ENCODE measurements at regions not wholly inside any gene's neighbourhood (a gene's known extent, or its start where the extent isn't known, plus 50 kb on each side); places are given as distances from the start of the nearest gene placed in this dataset.

- TF ChIP-seq TCF12 (IDR thresholded peaks at IDR 0.05) (no peak), RXRA (IDR thresholded peaks at IDR 0.05; ENCODE audit: borderline replicate concordance, low read depth) (no peak)
Observed at GRCh38 chr12:97989366-97989940, 525.9 kb upstream of the TMPO start (continued).

DNA sequence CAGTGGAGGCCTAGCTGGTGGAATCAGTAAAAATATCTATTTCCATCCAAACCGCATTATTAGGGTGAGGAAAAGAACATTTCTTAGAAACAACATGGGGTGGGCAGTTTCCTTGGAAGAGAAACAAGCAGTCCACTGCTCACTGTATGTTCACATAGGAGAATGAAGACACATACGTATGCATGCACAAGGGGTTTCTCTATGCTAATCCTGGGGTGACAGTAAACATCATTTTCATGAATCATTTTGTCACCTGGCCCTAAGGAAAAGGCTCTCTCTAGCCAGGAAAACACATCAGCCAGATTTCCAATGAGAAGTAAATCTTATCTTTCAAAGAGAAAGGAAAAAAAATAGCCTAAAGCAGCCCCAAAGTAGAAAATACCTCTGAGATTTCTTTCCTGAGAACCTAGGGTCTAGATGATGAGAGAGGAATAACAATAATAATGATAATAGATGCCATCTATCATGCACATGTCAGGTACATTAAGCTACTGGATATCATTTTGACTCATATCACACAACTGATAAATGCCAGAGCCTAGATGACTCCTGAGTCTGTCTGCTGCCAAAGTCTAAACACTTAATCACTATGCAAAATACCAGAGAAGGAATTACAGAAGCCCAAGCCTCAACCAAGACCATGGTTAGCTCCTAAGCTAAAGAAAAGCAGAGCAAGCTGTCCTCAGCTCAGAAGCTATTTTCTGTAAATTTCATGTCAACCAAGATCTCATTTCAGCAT lies 520.5 kb upstream of the TMPO start:
- 19% methylated on average over 2 of the region's 2 CpGs for WGBS (ENCODE audit: low lambda C conversion rate)
- Histone ChIP-seq H4K20me1 (ENCODE audit: insufficient read depth) (no peaks in the 10 kb centered on the region), H2AFZ (ENCODE audit: low read depth) (no peak overlapping the region), H3K27me3 (ENCODE audit: insufficient read depth) (no peaks in the 10 kb centered on the region), H3K9ac (no peak overlapping the region), H3F3A (replicated peaks; ENCODE audit: insufficient read depth) (no peaks in the 10 kb centered on the region), H3K79me2 (ENCODE audit: insufficient read depth) (no peaks in the 10 kb centered on the region), H3K4me1 (ENCODE audit: control insufficient read depth in 1 of 2, insufficient read depth in 2 of 2, low read depth in 1 of 2, low read length in 1 of 2) (peaks cover 0 to 2% of the 10 kb centered on the region in 2 experiments; a peak in 1 of 4 replicates), H3K27ac (ENCODE audit: low read depth in 2 of 2, low read length in 1 of 2) (no peak overlapping the region), H3K4me2 (no peak overlapping the region), H3K4me3 (ENCODE audit: low read depth in 2 of 2, low read length in 1 of 2) (no peak overlapping the region), H3K9me3 (no peaks in the 10 kb centered on the region), H3K36me3 (replicated peaks in 1 of 2; ENCODE audit: control insufficient read depth in 1 of 2, insufficient read depth in 2 of 2, low read length in 1 of 2) (no peaks in the 10 kb centered on the region), H3K9me2 (no peaks in the 10 kb centered on the region)
- no peak for DNase-seq
- ChIA-PET POLR2A (no interaction called here), CTCF (no interaction called here)
- no peak for TF ChIP-seq RFX5 (IDR thresholded peaks at IDR 0.05; ENCODE audit: low read length)
- no peak for TF ChIP-seq TEAD4 (IDR thresholded peaks at IDR 0.05; ENCODE audit: borderline replicate concordance, insufficient read depth)
- TF ChIP-seq, protein P1, sequence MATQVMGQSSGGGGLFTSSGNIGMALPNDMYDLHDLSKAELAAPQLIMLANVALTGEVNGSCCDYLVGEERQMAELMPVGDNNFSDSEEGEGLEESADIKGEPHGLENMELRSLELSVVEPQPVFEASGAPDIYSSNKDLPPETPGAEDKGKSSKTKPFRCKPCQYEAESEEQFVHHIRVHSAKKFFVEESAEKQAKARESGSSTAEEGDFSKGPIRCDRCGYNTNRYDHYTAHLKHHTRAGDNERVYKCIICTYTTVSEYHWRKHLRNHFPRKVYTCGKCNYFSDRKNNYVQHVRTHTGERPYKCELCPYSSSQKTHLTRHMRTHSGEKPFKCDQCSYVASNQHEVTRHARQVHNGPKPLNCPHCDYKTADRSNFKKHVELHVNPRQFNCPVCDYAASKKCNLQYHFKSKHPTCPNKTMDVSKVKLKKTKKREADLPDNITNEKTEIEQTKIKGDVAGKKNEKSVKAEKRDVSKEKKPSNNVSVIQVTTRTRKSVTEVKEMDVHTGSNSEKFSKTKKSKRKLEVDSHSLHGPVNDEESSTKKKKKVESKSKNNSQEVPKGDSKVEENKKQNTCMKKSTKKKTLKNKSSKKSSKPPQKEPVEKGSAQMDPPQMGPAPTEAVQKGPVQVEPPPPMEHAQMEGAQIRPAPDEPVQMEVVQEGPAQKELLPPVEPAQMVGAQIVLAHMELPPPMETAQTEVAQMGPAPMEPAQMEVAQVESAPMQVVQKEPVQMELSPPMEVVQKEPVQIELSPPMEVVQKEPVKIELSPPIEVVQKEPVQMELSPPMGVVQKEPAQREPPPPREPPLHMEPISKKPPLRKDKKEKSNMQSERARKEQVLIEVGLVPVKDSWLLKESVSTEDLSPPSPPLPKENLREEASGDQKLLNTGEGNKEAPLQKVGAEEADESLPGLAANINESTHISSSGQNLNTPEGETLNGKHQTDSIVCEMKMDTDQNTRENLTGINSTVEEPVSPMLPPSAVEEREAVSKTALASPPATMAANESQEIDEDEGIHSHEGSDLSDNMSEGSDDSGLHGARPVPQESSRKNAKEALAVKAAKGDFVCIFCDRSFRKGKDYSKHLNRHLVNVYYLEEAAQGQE (IDR thresholded peaks at IDR 0.05; ENCODE audit: low read depth, low read length): no peak
- no peak for TF ChIP-seq ZBTB33 (IDR thresholded peaks at IDR 0.05; ENCODE audit: borderline replicate concordance, low read depth)

GRCh38 chr12:97995559-97995958 lies 519.8 kb upstream of the TMPO start:
- no peak overlapping the region for H3K4me2 ChIP-seq
- no peaks in the 10 kb centered on the region for H3K9me3 ChIP-seq
- CTCF ChIA-PET: no interaction called here
- no peaks in the 10 kb centered on the region for H3K36me3 ChIP-seq (replicated peaks in 1 of 2; ENCODE audit: control insufficient read depth in 1 of 2, insufficient read depth in 2 of 2, low read length in 1 of 2)
- no peak overlapping the region for H3K4me3 ChIP-seq (ENCODE audit: low read depth in 2 of 2, low read length in 1 of 2)
- no peaks in the 10 kb centered on the region for H4K20me1 ChIP-seq (ENCODE audit: insufficient read depth)
- peaks cover 0 to 2% of the 10 kb centered on the region in 2 experiments; a peak in 1 of 4 replicates for H3K4me1 ChIP-seq (ENCODE audit: control insufficient read depth in 1 of 2, insufficient read depth in 2 of 2, low read depth in 1 of 2, low read length in 1 of 2)
- no peaks in the 10 kb centered on the region for H3K79me2 ChIP-seq (ENCODE audit: insufficient read depth)
- H3K9me2 ChIP-seq: no peaks in the 10 kb centered on the region
- H3K27ac ChIP-seq (ENCODE audit: low read depth in 2 of 2, low read length in 1 of 2): no peak overlapping the region
- no peak for DNase-seq
- no peak overlapping the region for H2AFZ ChIP-seq (ENCODE audit: low read depth)
- H3F3A ChIP-seq (replicated peaks; ENCODE audit: insufficient read depth): no peaks in the 10 kb centered on the region
- no peak overlapping the region for H3K9ac ChIP-seq
- 12% methylated on average over 2 of the region's 2 CpGs for WGBS (ENCODE audit: low lambda C conversion rate)
- H3K27me3 ChIP-seq (ENCODE audit: insufficient read depth): no peaks in the 10 kb centered on the region
- POLR2A ChIA-PET: no interaction called here
- TF ChIP-seq SMC3 (IDR thresholded peaks at IDR 0.05; ENCODE audit: low read depth, low read length): no peak
- TF ChIP-seq, protein P2, sequence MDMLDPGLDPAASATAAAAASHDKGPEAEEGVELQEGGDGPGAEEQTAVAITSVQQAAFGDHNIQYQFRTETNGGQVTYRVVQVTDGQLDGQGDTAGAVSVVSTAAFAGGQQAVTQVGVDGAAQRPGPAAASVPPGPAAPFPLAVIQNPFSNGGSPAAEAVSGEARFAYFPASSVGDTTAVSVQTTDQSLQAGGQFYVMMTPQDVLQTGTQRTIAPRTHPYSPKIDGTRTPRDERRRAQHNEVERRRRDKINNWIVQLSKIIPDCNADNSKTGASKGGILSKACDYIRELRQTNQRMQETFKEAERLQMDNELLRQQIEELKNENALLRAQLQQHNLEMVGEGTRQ (IDR thresholded peaks at IDR 0.05; ENCODE audit: borderline replicate concordance, low read depth, low read length): no peak
- TF ChIP-seq CHD2 (IDR thresholded peaks at IDR 0.05; ENCODE audit: low read length, partially characterized antibody): no peak
- no peak for TF ChIP-seq JUND (IDR thresholded peaks at IDR 0.05)
- TF ChIP-seq RCOR1 (IDR thresholded peaks at IDR 0.05; ENCODE audit: low read length): no peak
- TF ChIP-seq, protein P3, sequence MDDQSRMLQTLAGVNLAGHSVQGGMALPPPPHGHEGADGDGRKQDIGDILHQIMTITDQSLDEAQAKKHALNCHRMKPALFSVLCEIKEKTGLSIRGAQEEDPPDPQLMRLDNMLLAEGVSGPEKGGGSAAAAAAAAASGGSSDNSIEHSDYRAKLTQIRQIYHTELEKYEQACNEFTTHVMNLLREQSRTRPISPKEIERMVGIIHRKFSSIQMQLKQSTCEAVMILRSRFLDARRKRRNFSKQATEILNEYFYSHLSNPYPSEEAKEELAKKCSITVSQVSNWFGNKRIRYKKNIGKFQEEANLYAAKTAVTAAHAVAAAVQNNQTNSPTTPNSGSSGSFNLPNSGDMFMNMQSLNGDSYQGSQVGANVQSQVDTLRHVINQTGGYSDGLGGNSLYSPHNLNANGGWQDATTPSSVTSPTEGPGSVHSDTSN (IDR thresholded peaks at IDR 0.05): no peak
- TF ChIP-seq MAX (IDR thresholded peaks at IDR 0.05; ENCODE audit: low read depth): no peak
- TF ChIP-seq FOSL2 (IDR thresholded peaks at IDR 0.05; ENCODE audit: borderline replicate concordance, low read depth): no peak
- no peak for TF ChIP-seq RXRA (IDR thresholded peaks at IDR 0.05; ENCODE audit: borderline replicate concordance, low read depth)
- TF ChIP-seq ELF1 (IDR thresholded peaks at IDR 0.05): no peak
- no peak for TF ChIP-seq MXI1 (IDR thresholded peaks at IDR 0.05; ENCODE audit: low read depth, low read length)

All from SK-N-SH (cell line).